IMR-90 (cell line): ENCODE measurements at regions not wholly inside any gene's neighbourhood (a gene's known extent, or its start where the extent isn't known, plus 50 kb on each side); places are given as distances from the start of the nearest gene placed in this dataset.

Experiments used
- ATAC-seq: fragments of 200-7000 bp; cut with Tn5 transposase; 2 replicates; pipeline ENCODE4 v1.9.1; 2020; ENCODE audit warnings: low read depth, mild to moderate bottlenecking, moderate library complexity
- BruUV-seq: library from RNA; stranded (reverse); fragments of 400-500 nt; replicated peaks from 2 replicates; lab custom pipeline; 2021; lab: Mats Ljungman, UMichigan
- CTCF ChIA-PET: fragments of 300-600 bp; formaldehyde crosslinking; extraction: SDS; loops from one replicate; lab custom pipeline; 2021; ENCODE audit warnings: antibody characterized with exemption; lab: Yijun Ruan, JAX
- POLR2A ChIA-PET: fragments of 300-600 bp; sonication (Branson Sonifier 250); formaldehyde crosslinking; loops from one replicate; lab custom pipeline; 2022; ENCODE audit warnings: antibody characterized with exemption; ENCODE audit not compliant: unreplicated experiment; lab: Charles Lee
- DNase-seq: peaks from one replicate; pipeline ENCODE4 v3.0.0; 2013
- H2AFZ ChIP-seq: replicated peaks from 2 replicates; pipeline ENCODE3; 2013; ENCODE audit warnings: low read length, mild to moderate bottlenecking; ENCODE audit not compliant: poor library complexity
- H2AK5ac ChIP-seq: 2 replicates; pipeline ENCODE4 v1.6.1; 2013; ENCODE audit warnings: low read depth, low read length, inconsistent platforms
- H2AK9ac ChIP-seq: replicated peaks from 2 replicates; pipeline ENCODE3; 2013; ENCODE audit warnings: mild to moderate bottlenecking, low read depth, low read length, moderate library complexity; ENCODE audit not compliant: poor library complexity
- H2BK120ac ChIP-seq: 2 replicates; pipeline ENCODE4 v1.6.1; 2013; ENCODE audit warnings: low read depth, low read length, inconsistent platforms
- H2BK15ac ChIP-seq: 3 replicates; pipeline ENCODE4 v1.6.1; 2013; ENCODE audit warnings: low read depth, low read length, inconsistent platforms
- H2BK20ac ChIP-seq: 2 replicates; pipeline ENCODE4 v1.6.1; 2013; ENCODE audit warnings: low read depth, mild to moderate bottlenecking, inconsistent platforms, low read length, moderate library complexity
- H2BK5ac ChIP-seq: 2 replicates; pipeline ENCODE4 v1.6.1; 2013; ENCODE audit warnings: mild to moderate bottlenecking, low read depth, low read length, inconsistent platforms; ENCODE audit not compliant: poor library complexity, severe bottlenecking
- H3K14ac ChIP-seq: replicated peaks from 2 replicates; pipeline ENCODE4 v1.6.1; 2013; ENCODE audit warnings: low read depth, low read length, inconsistent platforms
- H3K18ac ChIP-seq: 2 replicates; pipeline ENCODE4 v1.6.1; 2013; ENCODE audit warnings: low read depth, low read length, control low read depth
- H3K23ac ChIP-seq: 2 replicates; pipeline ENCODE4 v1.6.1; 2013; ENCODE audit warnings: low read depth, low read length, inconsistent platforms
- H3K27ac ChIP-seq: 2 replicates; pipeline ENCODE4 v1.5.1; 2013; ENCODE audit warnings: mild to moderate bottlenecking, control low read depth, low read length; ENCODE audit not compliant: insufficient read depth
- H3K27me3 ChIP-seq: 2 replicates; pipeline ENCODE4 v1.6.1; 2013; ENCODE audit warnings: low read length; ENCODE audit not compliant: control insufficient read depth, insufficient read depth
- H3K36me3 ChIP-seq: 2 replicates; pipeline ENCODE4 v1.6.1; 2013; ENCODE audit warnings: low read length, mixed read lengths; ENCODE audit not compliant: control insufficient read depth, insufficient read depth
- H3K4ac ChIP-seq: 2 replicates; pipeline ENCODE4 v1.6.1; 2013; ENCODE audit warnings: low read depth, low read length, inconsistent platforms
- H3K4me1 ChIP-seq: 2 replicates; pipeline ENCODE4 v1.6.1; 2013; ENCODE audit warnings: low read length, mixed read lengths; ENCODE audit not compliant: control insufficient read depth, insufficient read depth
- H3K4me2 ChIP-seq: 2 replicates; pipeline ENCODE4 v1.6.1; 2013; ENCODE audit warnings: low read depth, mild to moderate bottlenecking, control low read depth, low read length, moderate library complexity
- H3K4me3 ChIP-seq: 2 replicates; pipeline ENCODE4 v1.5.1; 2013; ENCODE audit warnings: low read depth, mild to moderate bottlenecking, control low read depth, low read length, moderate library complexity; ENCODE audit not compliant: insufficient read depth
- H3K56ac ChIP-seq: 2 replicates; pipeline ENCODE4 v1.6.1; 2013; ENCODE audit warnings: low read length, inconsistent platforms; ENCODE audit not compliant: insufficient read depth; ENCODE audit errors: extremely low read depth
- H3K79me1 ChIP-seq, 2 experiments: 2 replicates each; pipeline ENCODE4 v1.6.1; 2013; ENCODE audit warnings: low read length in 2 of 2, inconsistent platforms in 1 of 2, low read depth in 1 of 2
- H3K9ac ChIP-seq: 2 replicates; pipeline ENCODE4 v1.6.1; 2013; ENCODE audit warnings: low read depth, low read length, control low read depth
- H3K9me1 ChIP-seq: 2 replicates; pipeline ENCODE4 v1.6.1; 2013; ENCODE audit warnings: low read length, inconsistent platforms; ENCODE audit not compliant: insufficient read depth
- H3K9me3 ChIP-seq: 2 replicates; pipeline ENCODE4 v1.6.1; 2013; ENCODE audit warnings: low read length; ENCODE audit not compliant: control insufficient read depth, insufficient read depth
- H4K20me1 ChIP-seq: 2 replicates; pipeline ENCODE4 v1.6.1; 2013; ENCODE audit warnings: low read length, inconsistent platforms; ENCODE audit not compliant: insufficient read depth
- H4K5ac ChIP-seq: 2 replicates; pipeline ENCODE4 v1.6.1; 2013; ENCODE audit warnings: mild to moderate bottlenecking, low read depth, low read length, control low read depth
- H4K8ac ChIP-seq, 2 experiments: 2 replicates each; pipeline ENCODE4 v1.6.1; 2013; ENCODE audit warnings: low read depth in 2 of 2, low read length in 2 of 2, control low read depth in 1 of 2, inconsistent platforms in 1 of 2
- H4K91ac ChIP-seq: 2 replicates; pipeline ENCODE4 v1.6.1; 2013; ENCODE audit warnings: low read depth, low read length, inconsistent platforms; ENCODE audit not compliant: insufficient read depth
- CHD1 ChIP-seq: IDR thresholded peaks from 2 replicates; pipeline ENCODE4 v1.6.1; 2012; ENCODE audit warnings: low read depth, low read length, improper control_type of control experiment
- FOS ChIP-seq: fragments of 150-350 bp; IDR thresholded peaks from 2 replicates; pipeline ENCODE4 v1.6.1; 2016; ENCODE audit warnings: low read depth, low read length
- MAFK ChIP-seq: IDR thresholded peaks from 2 replicates; pipeline ENCODE4 v1.6.1; 2012; ENCODE audit warnings: low read depth, low read length, improper control_type of control experiment
- MAZ ChIP-seq: IDR thresholded peaks from 2 replicates; pipeline ENCODE4 v1.6.1; 2012; ENCODE audit warnings: low read depth, mild to moderate bottlenecking, low read length, improper control_type of control experiment, moderate library complexity, borderline replicate concordance
- NFE2L2 ChIP-seq: fragments of 150-350 bp; IDR thresholded peaks from 2 replicates; pipeline ENCODE4 v1.6.1; 2016; ENCODE audit warnings: low read depth, mild to moderate bottlenecking, low read length
- POLR2A ChIP-seq: IDR thresholded peaks from 2 replicates; pipeline ENCODE4 v1.6.1; 2012; ENCODE audit warnings: mild to moderate bottlenecking, low read depth, low read length
- RAD21 ChIP-seq: IDR thresholded peaks from 2 replicates; pipeline ENCODE4 v1.6.1; 2012; ENCODE audit warnings: low read length, improper control_type of control experiment
- RFX5 ChIP-seq: IDR thresholded peaks from 2 replicates; pipeline ENCODE4 v1.8.0; 2012; ENCODE audit warnings: low read depth, mild to moderate bottlenecking, low read length, moderate library complexity
- SMC3 ChIP-seq: fragments of 150-350 bp; IDR thresholded peaks from 2 replicates; pipeline ENCODE4 v1.6.1; 2016; ENCODE audit warnings: low read depth, mild to moderate bottlenecking, antibody characterized with exemption, low read length, moderate library complexity
- WGBS, 2 experiments: methylation state at CpG; one replicate each; pipeline versions ENCODE4 v1.1.5 to v1.1.7; 2013; ENCODE audit warnings: missing lambda C conversion rate in 2 of 2; ENCODE audit not compliant: insufficient read length in 1 of 2; ENCODE audit errors: extremely low coverage in 2 of 2; 5-methylcytosine and 5-hydroxymethylcytosine counted together
- dilution Hi-C: fragments of 300-500 bp; cut with HindIII; formaldehyde crosslinking; loops from one replicate; pipeline ENCODE4 v1.14.3; 2018; ENCODE audit warnings: low sequenced_read_pairs; ENCODE audit not compliant: unreplicated experiment
- in situ Hi-C: fragments of 300-500 bp; cut with MboI; formaldehyde crosslinking; loops from 3 replicates; pipeline ENCODE4 v1.14.3; 2019; ENCODE audit warnings: low sequenced_read_pairs, inconsistent platforms, mixed read lengths
- intact Hi-C: fragments of 100-400 bp; cut with micrococcal nuclease; formaldehyde crosslinking; loops from 2 replicates; pipeline ENCODE4 v1.10.0; 2022
- TF ChIP-seq, protein P1 (sequence below): fragments of 150-350 bp; IDR thresholded peaks from 2 replicates; pipeline ENCODE4 v1.6.1; 2016; ENCODE audit warnings: low read depth, mild to moderate bottlenecking, low read length, moderate library complexity, borderline replicate concordance

DNA sequence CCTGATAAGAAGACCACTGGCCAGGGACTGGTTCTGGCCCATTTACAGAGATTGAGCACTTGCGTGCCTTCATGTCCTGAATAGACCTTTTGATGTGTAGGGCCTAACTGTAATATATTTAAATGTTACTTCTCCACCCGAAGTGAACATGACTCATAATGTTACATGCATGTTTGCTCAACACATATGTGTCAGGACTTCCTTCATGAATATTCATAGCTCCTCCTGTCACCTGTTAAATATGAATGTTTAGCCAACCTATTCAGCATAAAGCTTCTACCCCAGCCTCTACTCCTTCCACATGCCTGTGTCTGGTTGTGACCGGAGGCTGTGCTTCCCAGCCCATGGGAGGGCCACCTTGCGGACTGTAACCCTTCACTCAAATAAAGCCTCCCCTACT, 457.5 kb downstream of the IRX1 start:
- no peak overlapping the region for H3K4me2 ChIP-seq
- 80% methylated on average over 1 of the region's 4 CpGs; no CpG with 5 or more reads in 1 of the 2 experiments for whole genome bisulfite sequencing, 2 experiments

More for the DNA sequence above, 457.5 kb downstream of the IRX1 start:
- no peak overlapping the region for H2BK120ac ChIP-seq
- in situ Hi-C loops: no loop called here
- TF ChIP-seq RAD21 (no peak), NFE2L2 (no peak), FOS (no peak), CHD1 (no peak), MAZ (no peak), MAFK (no peak), RFX5 (no peak), POLR2A (no peak), SMC3 (no peak)
- TF ChIP-seq, protein P1, sequence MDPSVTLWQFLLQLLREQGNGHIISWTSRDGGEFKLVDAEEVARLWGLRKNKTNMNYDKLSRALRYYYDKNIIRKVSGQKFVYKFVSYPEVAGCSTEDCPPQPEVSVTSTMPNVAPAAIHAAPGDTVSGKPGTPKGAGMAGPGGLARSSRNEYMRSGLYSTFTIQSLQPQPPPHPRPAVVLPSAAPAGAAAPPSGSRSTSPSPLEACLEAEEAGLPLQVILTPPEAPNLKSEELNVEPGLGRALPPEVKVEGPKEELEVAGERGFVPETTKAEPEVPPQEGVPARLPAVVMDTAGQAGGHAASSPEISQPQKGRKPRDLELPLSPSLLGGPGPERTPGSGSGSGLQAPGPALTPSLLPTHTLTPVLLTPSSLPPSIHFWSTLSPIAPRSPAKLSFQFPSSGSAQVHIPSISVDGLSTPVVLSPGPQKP: no peak
- H4K91ac ChIP-seq: no peak overlapping the region
- no peak overlapping the region for H3K9ac ChIP-seq
- dilution Hi-C loops: no loop called here
- H3K27ac ChIP-seq: no peak overlapping the region
- H3K23ac ChIP-seq: no peak overlapping the region
- H4K5ac ChIP-seq: no peak overlapping the region
- DNase-seq: no peak
- CTCF ChIA-PET: no interaction called here
- H3K4ac ChIP-seq: no peak overlapping the region
- H3K9me1 ChIP-seq: no peaks in the 10 kb centered on the region
- H2AK5ac ChIP-seq: no peak overlapping the region
- no peak for ATAC-seq
- no peak overlapping the region for H2BK20ac ChIP-seq
- no peak overlapping the region for H2AFZ ChIP-seq
- no peaks in the 10 kb centered on the region for H3K4me1 ChIP-seq
- intact Hi-C loops: no loop called here
- H4K20me1 ChIP-seq: no peaks in the 10 kb centered on the region
- no peak overlapping the region for H4K8ac ChIP-seq
- peaks cover 3% of the 10 kb centered on the region; the same call in 1 of the 2 replicates for H3K9me3 ChIP-seq
- POLR2A ChIA-PET: no interaction called here
- no peaks in the 10 kb centered on the region for H3K79me1 ChIP-seq
- BruUV-seq: no TSS peak
- H2BK15ac ChIP-seq: no peak overlapping the region
- no peaks in the 10 kb centered on the region for H3K27me3 ChIP-seq
- H3K18ac ChIP-seq: no peak overlapping the region
- no peak overlapping the region for H3K4me3 ChIP-seq
- no peak overlapping the region for H2BK5ac ChIP-seq
- no peak overlapping the region for H3K56ac ChIP-seq
- H2AK9ac ChIP-seq: no peak overlapping the region
- no peaks in the 10 kb centered on the region for H3K36me3 ChIP-seq
- no peak overlapping the region for H3K14ac ChIP-seq
